ENCODE measurements at regions not wholly inside any gene's neighbourhood (a gene's known extent, or its start where the extent isn't known, plus 50 kb on each side); places are given as distances from the start of the nearest gene placed in this dataset.

DNA sequence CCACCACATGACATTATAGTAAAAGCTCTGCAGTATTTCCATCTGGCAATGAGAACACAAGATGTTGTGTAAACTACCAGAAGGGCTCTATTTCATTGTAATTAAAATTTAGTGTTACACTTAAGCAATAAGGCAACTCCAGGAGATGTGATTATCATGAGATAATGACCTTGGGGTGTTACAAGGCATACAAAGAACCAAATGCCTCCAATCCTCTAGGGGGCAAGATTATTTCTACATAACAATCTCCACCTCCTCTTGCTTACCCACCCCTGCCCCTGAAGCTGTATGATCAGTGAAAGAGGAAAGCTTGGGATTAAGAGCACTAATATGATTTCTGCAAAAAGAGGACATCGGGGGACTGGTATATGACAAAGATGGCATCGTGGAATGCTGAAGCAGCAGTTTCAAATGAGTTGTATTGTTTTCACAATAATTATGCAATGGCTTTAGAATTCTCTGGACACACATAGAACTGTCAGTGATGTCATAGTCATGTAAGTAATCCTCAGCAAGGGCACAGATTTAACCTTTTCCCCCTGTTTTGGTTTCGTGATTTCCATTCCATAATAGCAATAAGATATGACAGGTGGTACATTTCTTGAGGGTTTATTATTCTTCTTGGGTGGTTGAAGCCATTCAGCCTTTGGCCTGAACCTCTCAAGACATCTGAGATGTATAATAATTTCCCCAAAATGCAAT, 295.3 kb downstream of the MZT1 start:
- TF ChIP-seq, protein P1, sequence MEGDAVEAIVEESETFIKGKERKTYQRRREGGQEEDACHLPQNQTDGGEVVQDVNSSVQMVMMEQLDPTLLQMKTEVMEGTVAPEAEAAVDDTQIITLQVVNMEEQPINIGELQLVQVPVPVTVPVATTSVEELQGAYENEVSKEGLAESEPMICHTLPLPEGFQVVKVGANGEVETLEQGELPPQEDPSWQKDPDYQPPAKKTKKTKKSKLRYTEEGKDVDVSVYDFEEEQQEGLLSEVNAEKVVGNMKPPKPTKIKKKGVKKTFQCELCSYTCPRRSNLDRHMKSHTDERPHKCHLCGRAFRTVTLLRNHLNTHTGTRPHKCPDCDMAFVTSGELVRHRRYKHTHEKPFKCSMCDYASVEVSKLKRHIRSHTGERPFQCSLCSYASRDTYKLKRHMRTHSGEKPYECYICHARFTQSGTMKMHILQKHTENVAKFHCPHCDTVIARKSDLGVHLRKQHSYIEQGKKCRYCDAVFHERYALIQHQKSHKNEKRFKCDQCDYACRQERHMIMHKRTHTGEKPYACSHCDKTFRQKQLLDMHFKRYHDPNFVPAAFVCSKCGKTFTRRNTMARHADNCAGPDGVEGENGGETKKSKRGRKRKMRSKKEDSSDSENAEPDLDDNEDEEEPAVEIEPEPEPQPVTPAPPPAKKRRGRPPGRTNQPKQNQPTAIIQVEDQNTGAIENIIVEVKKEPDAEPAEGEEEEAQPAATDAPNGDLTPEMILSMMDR (IDR thresholded peaks at IDR 0.05; ENCODE audit: low read depth, low read length): no peak
- TF ChIP-seq MAX (IDR thresholded peaks at IDR 0.05; ENCODE audit: low read depth, low read length): no peak
- TF ChIP-seq MYC (IDR thresholded peaks at IDR 0.05; ENCODE audit: low read depth, low read length): no peak
- no peak for TF ChIP-seq POLR2A (IDR thresholded peaks at IDR 0.05; ENCODE audit: extremely low read depth, insufficient read length)
- DNase-seq (ENCODE audit: low read depth): no peak
- no peak overlapping the region for H3K4me3 ChIP-seq (ENCODE audit: low read depth, low read length)

- no peak for DNase-seq (ENCODE audit: low read depth)
- H3K4me3 ChIP-seq (ENCODE audit: low read depth, low read length): no peak overlapping the region
- TF ChIP-seq MAX (IDR thresholded peaks at IDR 0.05; ENCODE audit: low read depth, low read length): no peak
- TF ChIP-seq, protein P1 (IDR thresholded peaks at IDR 0.05; ENCODE audit: low read depth, low read length): no peak
- no peak for TF ChIP-seq MYC (IDR thresholded peaks at IDR 0.05; ENCODE audit: low read depth, low read length)
- no peak for TF ChIP-seq POLR2A (IDR thresholded peaks at IDR 0.05; ENCODE audit: extremely low read depth, insufficient read length)
These were observed 296.5 kb downstream of the MZT1 start for GRCh38 chr13:72430923-72431322.

- no peak overlapping the region for H3K4me3 ChIP-seq (ENCODE audit: low read depth, low read length)
- DNase-seq (ENCODE audit: low read depth): no peak
- TF ChIP-seq MAX (IDR thresholded peaks at IDR 0.05; ENCODE audit: low read depth, low read length) (no peak), MYC (IDR thresholded peaks at IDR 0.05; ENCODE audit: low read depth, low read length) (no peak), POLR2A (IDR thresholded peaks at IDR 0.05; ENCODE audit: extremely low read depth, insufficient read length) (no peak)
- TF ChIP-seq, protein P1 (IDR thresholded peaks at IDR 0.05; ENCODE audit: low read depth, low read length): no peak
These were observed 299.5 kb downstream of the MZT1 start for GRCh38 chr13:72427757-72428528.

DNA sequence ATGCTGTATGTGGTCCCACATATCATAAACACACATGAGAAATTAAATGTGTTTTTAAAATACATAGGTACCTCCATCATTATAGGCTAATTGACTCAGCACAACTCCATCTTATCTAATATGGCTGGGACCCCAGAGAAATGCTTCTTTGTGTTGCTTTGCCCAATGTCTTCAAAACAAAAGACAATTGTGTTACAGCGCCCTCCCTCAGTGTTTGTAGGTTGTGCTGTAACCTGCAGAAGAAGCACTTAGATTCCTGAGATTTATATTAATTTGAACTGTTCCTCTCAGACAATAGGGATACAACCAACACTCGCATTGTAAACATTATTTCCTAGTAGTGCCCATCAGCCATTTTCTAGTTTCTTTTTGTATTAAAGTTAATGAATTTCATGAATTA, 303.4 kb downstream of the MZT1 start:
- no peak for TF ChIP-seq MYC (IDR thresholded peaks at IDR 0.05; ENCODE audit: low read depth, low read length)
- TF ChIP-seq MAX (IDR thresholded peaks at IDR 0.05; ENCODE audit: low read depth, low read length): no peak
- TF ChIP-seq, protein P1 (IDR thresholded peaks at IDR 0.05; ENCODE audit: low read depth, low read length): no peak
- TF ChIP-seq POLR2A (IDR thresholded peaks at IDR 0.05; ENCODE audit: extremely low read depth, insufficient read length): no peak
- no peak for DNase-seq (ENCODE audit: low read depth)
- no peak overlapping the region for H3K4me3 ChIP-seq (ENCODE audit: low read depth, low read length)

DNA sequence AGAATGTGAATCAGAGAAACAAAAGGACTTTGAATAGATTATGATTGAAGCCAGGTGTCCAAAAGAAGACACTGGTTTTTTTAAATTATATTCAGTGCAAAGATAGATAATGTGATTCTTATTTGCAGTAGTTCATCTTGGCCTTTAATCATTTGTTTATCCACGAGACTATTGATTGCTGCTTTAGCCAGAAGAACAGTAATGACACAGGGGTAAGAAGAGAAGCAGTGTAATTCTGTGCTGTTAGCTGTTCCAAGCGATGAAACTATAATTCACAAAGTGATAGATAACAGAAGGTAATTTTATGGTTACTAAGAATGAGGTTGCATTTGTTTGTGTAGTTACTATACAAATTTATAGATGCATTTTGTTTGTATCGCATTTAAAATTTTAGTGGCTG, 311.6 kb downstream of the MZT1 start:
- no peak overlapping the region for H3K4me3 ChIP-seq (ENCODE audit: low read depth, low read length)
- DNase-seq (ENCODE audit: low read depth): no peak
- TF ChIP-seq MAX (IDR thresholded peaks at IDR 0.05; ENCODE audit: low read depth, low read length): no peak
- no peak for TF ChIP-seq POLR2A (IDR thresholded peaks at IDR 0.05; ENCODE audit: extremely low read depth, insufficient read length)

GRCh38 chr13:72412481-72412880, 314.9 kb downstream of the MZT1 start:
- TF ChIP-seq POLR2A (IDR thresholded peaks at IDR 0.05; ENCODE audit: extremely low read depth, insufficient read length) (no peak), MAX (IDR thresholded peaks at IDR 0.05; ENCODE audit: low read depth, low read length) (no peak), MYC (IDR thresholded peaks at IDR 0.05; ENCODE audit: low read depth, low read length) (no peak)
- TF ChIP-seq, protein P1 (IDR thresholded peaks at IDR 0.05; ENCODE audit: low read depth, low read length): no peak
- DNase-seq (ENCODE audit: low read depth): no peak
- no peak overlapping the region for H3K4me3 ChIP-seq (ENCODE audit: low read depth, low read length)
